ENCODE measurements at regions not wholly inside any gene's neighbourhood (a gene's known extent, or its start where the extent isn't known, plus 50 kb on each side); places are given as distances from the start of the nearest gene placed in this dataset.

DNA sequence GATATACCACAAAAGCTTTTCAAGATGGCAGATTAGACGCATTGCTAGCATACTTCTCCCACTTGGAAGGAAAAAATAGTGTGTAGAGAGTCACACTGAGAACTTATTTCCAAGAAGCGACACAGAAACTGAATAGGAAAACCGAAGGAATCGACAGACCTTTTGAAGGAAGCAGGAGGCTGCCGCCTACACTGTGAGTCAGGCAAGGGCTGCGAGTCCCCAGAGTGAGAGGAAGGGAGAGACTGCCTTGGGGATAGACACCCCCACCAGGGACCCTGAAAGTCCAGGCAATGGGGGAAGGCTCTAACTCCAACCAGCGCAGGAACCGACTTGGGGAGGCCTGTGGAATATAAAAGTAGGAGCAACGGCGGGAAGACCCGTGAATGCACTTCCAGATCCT is 53.7 kb upstream of the SIRPG start:
- TF ChIP-seq ZNF451 (CRISPR knock-in tag; IDR thresholded peaks at IDR 0.05) (no peak), ZNF510 (CRISPR knock-in tag; IDR thresholded peaks at IDR 0.05; ENCODE audit: low read depth) (no peak), KAT2B (IDR thresholded peaks at IDR 0.05; ENCODE audit: borderline replicate concordance, low read depth, low read length) (no peak), CEBPB (IDR thresholded peaks at IDR 0.05; ENCODE audit: borderline replicate concordance, low read depth, low read length) (no peak)
- TF ChIP-seq, protein P1, sequence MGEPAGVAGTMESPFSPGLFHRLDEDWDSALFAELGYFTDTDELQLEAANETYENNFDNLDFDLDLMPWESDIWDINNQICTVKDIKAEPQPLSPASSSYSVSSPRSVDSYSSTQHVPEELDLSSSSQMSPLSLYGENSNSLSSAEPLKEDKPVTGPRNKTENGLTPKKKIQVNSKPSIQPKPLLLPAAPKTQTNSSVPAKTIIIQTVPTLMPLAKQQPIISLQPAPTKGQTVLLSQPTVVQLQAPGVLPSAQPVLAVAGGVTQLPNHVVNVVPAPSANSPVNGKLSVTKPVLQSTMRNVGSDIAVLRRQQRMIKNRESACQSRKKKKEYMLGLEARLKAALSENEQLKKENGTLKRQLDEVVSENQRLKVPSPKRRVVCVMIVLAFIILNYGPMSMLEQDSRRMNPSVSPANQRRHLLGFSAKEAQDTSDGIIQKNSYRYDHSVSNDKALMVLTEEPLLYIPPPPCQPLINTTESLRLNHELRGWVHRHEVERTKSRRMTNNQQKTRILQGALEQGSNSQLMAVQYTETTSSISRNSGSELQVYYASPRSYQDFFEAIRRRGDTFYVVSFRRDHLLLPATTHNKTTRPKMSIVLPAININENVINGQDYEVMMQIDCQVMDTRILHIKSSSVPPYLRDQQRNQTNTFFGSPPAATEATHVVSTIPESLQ (CRISPR knock-in tag; conservative IDR thresholded peaks at IDR 0.05): no peak
- TF ChIP-seq, protein P2, sequence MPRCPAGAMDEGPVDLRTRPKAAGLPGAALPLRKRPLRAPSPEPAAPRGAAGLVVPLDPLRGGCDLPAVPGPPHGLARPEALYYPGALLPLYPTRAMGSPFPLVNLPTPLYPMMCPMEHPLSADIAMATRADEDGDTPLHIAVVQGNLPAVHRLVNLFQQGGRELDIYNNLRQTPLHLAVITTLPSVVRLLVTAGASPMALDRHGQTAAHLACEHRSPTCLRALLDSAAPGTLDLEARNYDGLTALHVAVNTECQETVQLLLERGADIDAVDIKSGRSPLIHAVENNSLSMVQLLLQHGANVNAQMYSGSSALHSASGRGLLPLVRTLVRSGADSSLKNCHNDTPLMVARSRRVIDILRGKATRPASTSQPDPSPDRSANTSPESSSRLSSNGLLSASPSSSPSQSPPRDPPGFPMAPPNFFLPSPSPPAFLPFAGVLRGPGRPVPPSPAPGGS (CRISPR knock-in tag; IDR thresholded peaks at IDR 0.05): no peak

Data from HepG2 (cell line).